A673 (cell line): ENCODE measurements at regions not wholly inside any gene's neighbourhood (a gene's known extent, or its start where the extent isn't known, plus 50 kb on each side); places are given as distances from the start of the nearest gene placed in this dataset.

Source experiments
- BruUV-seq: library from RNA; stranded (reverse); fragments of 400-500 nt; replicated peaks from 2 replicates; lab custom pipeline; 2021; lab: Mats Ljungman, UMichigan
- CTCF ChIA-PET: fragments of 300-600 bp; sonication (Branson Sonifier 250); formaldehyde crosslinking; loops from one replicate; lab custom pipeline; 2022; ENCODE audit warnings: antibody characterized with exemption; lab: Charles Lee
- POLR2A ChIA-PET: fragments of 300-600 bp; sonication (Branson Sonifier 250); formaldehyde crosslinking; loops from one replicate; lab custom pipeline; 2022; ENCODE audit warnings: antibody characterized with exemption; ENCODE audit not compliant: low non-redundant PET; lab: Charles Lee
- DNase-seq: peaks from one replicate; pipeline ENCODE4 v3.0.0-alpha.2; 2015; ENCODE audit warnings: low spot score
- H3K27ac ChIP-seq: fragments of 200-600 bp; sonication (generic); 2 replicates; pipeline ENCODE4 v1.5.1; 2016; ENCODE audit warnings: mixed run types, low read depth, mild to moderate bottlenecking, mixed read lengths, antibody characterized with exemption, low read length; ENCODE audit not compliant: poor library complexity, severe bottlenecking
- H3K27me3 ChIP-seq: fragments of 200-600 bp; sonication (generic); replicated peaks from 2 replicates; pipeline ENCODE4 v1.6.1; 2017; ENCODE audit warnings: mixed run types, low read depth, mild to moderate bottlenecking, mixed read lengths, antibody characterized with exemption, low read length; ENCODE audit not compliant: insufficient read depth, poor library complexity
- H3K36me3 ChIP-seq: fragments of 200-600 bp; sonication (generic); 2 replicates; pipeline ENCODE4 v1.6.1; 2016; ENCODE audit warnings: mixed run types, mild to moderate bottlenecking, mixed read lengths, antibody characterized with exemption, low read length; ENCODE audit not compliant: insufficient read depth, poor library complexity, severe bottlenecking
- H3K4me1 ChIP-seq: fragments of 200-600 bp; sonication (generic); 2 replicates; pipeline ENCODE4 v1.6.1; 2017; ENCODE audit warnings: mixed run types, mild to moderate bottlenecking, mixed read lengths, antibody characterized with exemption, low read length; ENCODE audit not compliant: insufficient read depth, poor library complexity, severe bottlenecking
- H3K4me3 ChIP-seq: fragments of 200-600 bp; sonication (generic); 2 replicates; pipeline ENCODE4 v1.5.1; 2016; ENCODE audit warnings: low read depth, mixed run types, mild to moderate bottlenecking, mixed read lengths, low read length; ENCODE audit not compliant: poor library complexity, severe bottlenecking
- H3K9me3 ChIP-seq: fragments of 200-600 bp; sonication (generic); 2 replicates; pipeline ENCODE4 v1.6.1; 2016; ENCODE audit warnings: mixed run types, low read depth, mild to moderate bottlenecking, mixed read lengths, antibody characterized with exemption, low read length; ENCODE audit not compliant: poor library complexity, severe bottlenecking
- CTCF ChIP-seq: fragments of 300-800, 200-600 bp; sonication (generic); conservative IDR thresholded peaks from 2 replicates; pipeline ENCODE4 v1.5.1; 2017; ENCODE audit warnings: low read depth, mild to moderate bottlenecking, antibody characterized with exemption, low read length, moderate library complexity, mixed read lengths
- EZH2 ChIP-seq: fragments of 200-600 bp; sonication (generic); IDR thresholded peaks from 2 replicates; pipeline ENCODE4 v1.6.1; 2017; ENCODE audit warnings: borderline replicate concordance, low read depth, mild to moderate bottlenecking, mixed read lengths, antibody characterized with exemption, low read length; ENCODE audit not compliant: poor library complexity, severe bottlenecking
- intact Hi-C: fragments of 100-400 bp; cut with micrococcal nuclease; formaldehyde crosslinking; loops from one replicate; pipeline ENCODE4 v1.10.0; 2022; ENCODE audit not compliant: unreplicated experiment

- intact Hi-C loops: no loop called here
- no peaks in the 10 kb centered on the region for H3K4me1 ChIP-seq
- no peak overlapping the region for H3K4me3 ChIP-seq
- H3K27ac ChIP-seq: no peak overlapping the region
- no peaks in the 10 kb centered on the region for H3K27me3 ChIP-seq
- TF ChIP-seq CTCF (no peak), EZH2 (no peak)
- BruUV-seq: no TSS peak
- no peaks in the 10 kb centered on the region for H3K9me3 ChIP-seq
- no peak for DNase-seq
- no peaks in the 10 kb centered on the region for H3K36me3 ChIP-seq
- POLR2A ChIA-PET: no interaction called here
- CTCF ChIA-PET: no interaction called here
These were observed 104.7 kb upstream of the CHST15 start for GRCh38 chr10:124198125-124198501.

GRCh38 chr10:124197371-124198124 is 104.2 kb upstream of the CHST15 start:
- no peak for TF ChIP-seq CTCF
- no peak for TF ChIP-seq EZH2
- no peaks in the 10 kb centered on the region for H3K36me3 ChIP-seq
- no peak for DNase-seq
- H3K4me3 ChIP-seq: no peak overlapping the region
- BruUV-seq: no TSS peak
- no peak overlapping the region for H3K27ac ChIP-seq
- H3K9me3 ChIP-seq: no peaks in the 10 kb centered on the region
- no peaks in the 10 kb centered on the region for H3K4me1 ChIP-seq
- CTCF ChIA-PET: no interaction called here
- POLR2A ChIA-PET: no interaction called here
- no peaks in the 10 kb centered on the region for H3K27me3 ChIP-seq
- intact Hi-C loops: no loop called here

- H3K9me3 ChIP-seq: no peaks in the 10 kb centered on the region
- intact Hi-C loops: no loop called here
- H3K4me3 ChIP-seq: no peak overlapping the region
- ChIA-PET POLR2A (no interaction called here), CTCF (no interaction called here)
- BruUV-seq: no TSS peak
- H3K27ac ChIP-seq: no peak overlapping the region
- no peaks in the 10 kb centered on the region for H3K36me3 ChIP-seq
- peaks cover 5% of the 10 kb centered on the region for H3K27me3 ChIP-seq
- DNase-seq: no peak
- TF ChIP-seq EZH2 (no peak), CTCF (no peak)
- H3K4me1 ChIP-seq: no peaks in the 10 kb centered on the region
These were observed 103.3 kb upstream of the CHST15 start for GRCh38 chr10:124196659-124197058.
